ENCODE measurements at regions not wholly inside any gene's neighbourhood (a gene's known extent, or its start where the extent isn't known, plus 50 kb on each side); places are given as distances from the start of the nearest gene placed in this dataset.

GRCh38 chr4:179392787-179393186 is 1950.5 kb upstream of the AGA start:
- TF ChIP-seq POLR2AphosphoS5 (IDR thresholded peaks at IDR 0.05; ENCODE audit: low read depth, low read length) (no peak), TAF1 (IDR thresholded peaks at IDR 0.05; ENCODE audit: borderline replicate concordance, low read depth, low read length) (no peak), POLR2A (IDR thresholded peaks at IDR 0.05; ENCODE audit: low read depth, low read length) (no peak)
- DNase-seq (ENCODE audit: insufficient read length) (no peak), FAIRE-seq (no peak)

GRCh38 chr4:179398414-179398813 is 1956.2 kb upstream of the AGA start:
- no peak for FAIRE-seq
- no peak for TF ChIP-seq TAF1 (IDR thresholded peaks at IDR 0.05; ENCODE audit: borderline replicate concordance, low read depth, low read length)
- no peak for TF ChIP-seq POLR2AphosphoS5 (IDR thresholded peaks at IDR 0.05; ENCODE audit: low read depth, low read length)
- no peak for TF ChIP-seq POLR2A (IDR thresholded peaks at IDR 0.05; ENCODE audit: low read depth, low read length)

GRCh38 chr4:179399054-179399782 is 1957.0 kb upstream of the AGA start:
- FAIRE-seq: no peak
- DNase-seq (ENCODE audit: insufficient read length): no peak
- TF ChIP-seq POLR2A (IDR thresholded peaks at IDR 0.05; ENCODE audit: low read depth, low read length): no peak
- no peak for TF ChIP-seq POLR2AphosphoS5 (IDR thresholded peaks at IDR 0.05; ENCODE audit: low read depth, low read length)
- no peak for TF ChIP-seq TAF1 (IDR thresholded peaks at IDR 0.05; ENCODE audit: borderline replicate concordance, low read depth, low read length)

More at GRCh38 chr4:179398414-179398813, 1956.2 kb upstream of the AGA start:
- DNase-seq (ENCODE audit: insufficient read length): no peak

DNA sequence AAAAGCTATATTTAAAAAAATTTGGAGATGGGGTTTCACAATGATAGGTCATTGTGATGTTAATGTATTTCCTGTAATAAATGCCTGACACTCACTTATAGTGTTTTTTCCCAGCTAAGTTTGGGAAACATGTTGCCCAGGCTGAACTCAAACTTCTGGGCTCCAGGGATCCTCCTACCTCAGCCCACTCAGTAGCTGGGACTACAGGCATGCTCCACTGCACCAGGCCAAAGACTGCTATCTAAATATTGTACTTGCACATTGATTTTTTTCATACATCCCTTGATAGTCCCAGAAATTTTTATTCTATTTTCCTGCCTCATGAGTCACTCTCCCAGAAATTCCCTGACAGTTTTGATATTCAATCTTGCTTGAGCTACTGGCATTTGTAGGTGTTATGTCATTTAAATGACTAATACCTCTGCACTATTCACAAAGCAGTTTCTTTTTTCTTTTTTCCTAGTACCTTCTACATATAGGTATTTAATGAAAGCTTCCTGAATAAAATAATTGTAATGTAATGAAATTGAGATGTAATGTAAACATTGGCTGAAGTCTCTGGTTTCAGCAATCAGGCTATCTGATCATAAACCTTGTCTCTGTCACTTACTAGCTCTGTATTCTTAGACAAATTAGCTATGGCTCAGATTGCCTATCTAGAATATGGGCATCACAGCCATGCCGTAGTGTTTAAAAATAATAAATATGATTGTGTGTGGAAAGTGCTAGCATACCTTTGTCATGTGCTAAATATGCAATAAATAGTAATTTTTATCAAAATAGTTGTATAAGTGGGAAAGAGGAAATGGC is 1973.0 kb upstream of the AGA start:
- FAIRE-seq: no peak
- no peak for DNase-seq (ENCODE audit: insufficient read length)
- no peak for TF ChIP-seq TAF1 (IDR thresholded peaks at IDR 0.05; ENCODE audit: borderline replicate concordance, low read depth, low read length)
- no peak for TF ChIP-seq POLR2AphosphoS5 (IDR thresholded peaks at IDR 0.05; ENCODE audit: low read depth, low read length)
- TF ChIP-seq POLR2A (IDR thresholded peaks at IDR 0.05; ENCODE audit: low read depth, low read length): no peak

DNA sequence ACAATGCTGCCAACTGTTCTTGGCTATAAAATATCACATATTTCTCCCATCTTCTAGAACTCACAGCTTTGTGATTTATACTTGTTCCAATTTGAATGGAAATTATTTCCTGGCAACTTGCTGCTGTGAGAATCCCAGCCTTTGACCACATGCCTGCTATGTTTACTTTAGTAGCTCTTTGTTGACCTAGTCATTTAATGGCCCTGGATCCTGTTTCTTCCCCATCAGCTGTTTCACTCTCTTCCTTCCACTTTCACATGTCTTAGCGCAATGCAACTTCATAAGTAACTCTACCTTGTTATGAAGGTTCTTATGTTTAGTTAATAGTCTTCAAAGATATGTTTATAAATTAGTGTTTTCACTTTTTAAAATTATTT is 1973.6 kb upstream of the AGA start:
- no peak for DNase-seq (ENCODE audit: insufficient read length)
- TF ChIP-seq TAF1 (IDR thresholded peaks at IDR 0.05; ENCODE audit: borderline replicate concordance, low read depth, low read length): no peak
- no peak for FAIRE-seq

DNA sequence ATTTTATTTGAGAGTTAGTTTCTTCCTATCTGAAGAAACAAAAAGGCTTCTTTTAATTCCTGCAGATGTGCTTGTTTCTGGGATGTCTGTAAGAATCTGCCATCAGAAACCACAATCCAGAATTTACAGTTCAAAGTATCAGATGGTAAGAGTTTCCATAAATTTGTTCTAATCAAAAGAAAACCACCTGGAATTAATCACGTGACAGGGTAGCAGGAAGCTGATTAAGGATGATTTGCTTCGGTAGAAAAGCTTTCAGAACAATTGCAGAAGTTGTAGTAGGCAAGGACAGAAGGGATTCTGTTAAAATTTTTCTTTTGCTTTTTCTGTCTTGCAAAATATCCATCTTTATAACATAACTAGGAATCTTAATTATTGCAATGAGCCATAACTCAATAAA is 1975.1 kb upstream of the AGA start:
- FAIRE-seq: no peak
- DNase-seq (ENCODE audit: insufficient read length): no peak
- TF ChIP-seq POLR2A (IDR thresholded peaks at IDR 0.05; ENCODE audit: low read depth, low read length): no peak
- no peak for TF ChIP-seq TAF1 (IDR thresholded peaks at IDR 0.05; ENCODE audit: borderline replicate concordance, low read depth, low read length)
- no peak for TF ChIP-seq POLR2AphosphoS5 (IDR thresholded peaks at IDR 0.05; ENCODE audit: low read depth, low read length)

- no peak for FAIRE-seq
- no peak for DNase-seq (ENCODE audit: insufficient read length)
- no peak for TF ChIP-seq TAF1 (IDR thresholded peaks at IDR 0.05; ENCODE audit: borderline replicate concordance, low read depth, low read length)
- no peak for TF ChIP-seq POLR2A (IDR thresholded peaks at IDR 0.05; ENCODE audit: low read depth, low read length)
- no peak for TF ChIP-seq POLR2AphosphoS5 (IDR thresholded peaks at IDR 0.05; ENCODE audit: low read depth, low read length)
Observed at GRCh38 chr4:179437962-179438361, 1995.7 kb upstream of the AGA start.

- DNase-seq (ENCODE audit: insufficient read length) (no peak), FAIRE-seq (no peak)
- TF ChIP-seq TAF1 (IDR thresholded peaks at IDR 0.05; ENCODE audit: borderline replicate concordance, low read depth, low read length) (no peak), POLR2AphosphoS5 (IDR thresholded peaks at IDR 0.05; ENCODE audit: low read depth, low read length) (no peak), POLR2A (IDR thresholded peaks at IDR 0.05; ENCODE audit: low read depth, low read length) (no peak)
Observed at GRCh38 chr4:179441596-179441995, 1999.4 kb upstream of the AGA start.

GRCh38 chr4:179447308-179447707 is 2005.1 kb upstream of the AGA start:
- TF ChIP-seq TAF1 (IDR thresholded peaks at IDR 0.05; ENCODE audit: borderline replicate concordance, low read depth, low read length): no peak
- no peak for TF ChIP-seq POLR2AphosphoS5 (IDR thresholded peaks at IDR 0.05; ENCODE audit: low read depth, low read length)
- TF ChIP-seq POLR2A (IDR thresholded peaks at IDR 0.05; ENCODE audit: low read depth, low read length): no peak
- DNase-seq (ENCODE audit: insufficient read length) (no peak), FAIRE-seq (no peak)

DNA sequence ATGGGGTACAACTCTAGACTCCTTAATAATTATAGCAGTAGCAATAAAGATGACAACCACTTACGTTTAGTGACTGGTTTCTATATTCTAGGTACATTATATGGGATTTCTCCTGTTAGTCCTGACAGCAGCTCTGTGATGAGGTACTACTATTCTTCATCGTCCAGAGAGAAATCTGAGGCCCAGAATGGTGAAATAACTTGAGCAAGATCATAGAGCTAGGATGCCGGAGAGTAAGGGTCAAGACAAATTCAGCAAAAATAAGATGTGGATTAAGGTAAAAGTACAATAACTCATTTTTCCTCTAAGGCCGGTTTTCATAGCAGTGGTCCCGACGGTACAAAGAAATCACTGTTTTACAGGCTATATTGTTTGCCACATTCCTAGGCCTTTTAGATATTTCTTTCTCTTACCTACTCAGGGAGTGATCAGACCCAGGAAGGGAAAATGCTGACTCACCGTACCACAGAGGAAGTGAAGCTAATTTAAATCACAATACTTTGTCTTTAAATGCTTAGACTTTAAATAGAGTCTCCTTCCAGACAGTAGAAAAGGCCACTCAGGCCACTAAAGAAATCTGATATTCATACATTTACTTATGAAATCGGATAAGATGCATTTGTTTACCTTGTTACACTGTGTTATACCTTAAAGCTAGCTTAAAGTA is 2023.0 kb upstream of the AGA start:
- FAIRE-seq: no peak
- DNase-seq (ENCODE audit: insufficient read length): no peak
- TF ChIP-seq POLR2AphosphoS5 (IDR thresholded peaks at IDR 0.05; ENCODE audit: low read depth, low read length) (no peak), TAF1 (IDR thresholded peaks at IDR 0.05; ENCODE audit: borderline replicate concordance, low read depth, low read length) (no peak), POLR2A (IDR thresholded peaks at IDR 0.05; ENCODE audit: low read depth, low read length) (no peak)

DNA sequence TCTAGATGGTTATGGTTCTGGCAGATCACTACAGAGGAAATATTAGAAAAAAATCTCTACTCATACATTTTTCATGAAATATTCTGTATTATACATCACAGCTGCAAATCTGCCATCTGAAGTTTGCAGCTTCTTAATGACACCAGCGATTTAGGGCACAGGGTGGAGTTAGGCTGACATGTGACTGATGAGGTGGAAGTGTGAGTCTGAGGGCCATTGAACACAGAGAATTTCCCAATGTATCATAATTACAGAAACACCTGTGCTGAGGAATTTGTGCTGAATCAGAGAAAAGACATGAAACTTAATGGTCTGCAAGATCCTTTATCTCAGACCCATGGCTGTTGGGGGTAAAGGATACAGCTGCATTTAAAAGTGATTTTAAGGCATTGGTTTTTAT is 2025.6 kb upstream of the AGA start:
- DNase-seq (ENCODE audit: insufficient read length) (no peak), FAIRE-seq (no peak)
- no peak for TF ChIP-seq TAF1 (IDR thresholded peaks at IDR 0.05; ENCODE audit: borderline replicate concordance, low read depth, low read length)
- no peak for TF ChIP-seq POLR2A (IDR thresholded peaks at IDR 0.05; ENCODE audit: low read depth, low read length)
- no peak for TF ChIP-seq POLR2AphosphoS5 (IDR thresholded peaks at IDR 0.05; ENCODE audit: low read depth, low read length)
